ENCODE measurements at regions not wholly inside any gene's neighbourhood (a gene's known extent, or its start where the extent isn't known, plus 50 kb on each side); places are given as distances from the start of the nearest gene placed in this dataset.

DNA sequence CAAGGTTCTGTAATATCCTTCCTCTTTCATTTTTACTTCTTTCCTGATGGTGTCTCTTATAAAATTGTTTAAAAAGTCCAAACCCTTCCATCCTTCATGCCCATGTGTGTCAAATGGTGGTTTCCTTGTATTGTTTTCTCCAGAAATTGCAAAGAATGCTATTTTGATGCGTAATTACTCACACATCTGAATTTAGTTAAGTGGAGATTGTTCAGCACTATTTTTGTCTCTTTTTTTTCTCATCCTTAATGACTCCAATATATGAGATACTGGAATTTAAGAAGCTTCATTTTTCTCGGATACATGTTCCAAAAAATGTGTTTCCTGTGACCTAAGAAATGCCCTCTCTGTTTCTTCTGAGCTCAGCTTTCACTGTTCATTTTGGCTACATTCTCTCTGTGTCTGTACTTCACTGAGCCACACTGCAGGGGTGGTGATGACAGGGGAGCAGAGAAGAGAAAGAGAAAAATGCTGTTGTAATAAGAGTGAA is 799.8 kb downstream of the DIPK2A start:
- H3K9ac ChIP-seq (ENCODE audit: low read length), result no peak overlapping the region
- no peaks in the 10 kb centered on the region for H4K20me1 ChIP-seq (ENCODE audit: insufficient read depth)
- TF ChIP-seq, protein P1, sequence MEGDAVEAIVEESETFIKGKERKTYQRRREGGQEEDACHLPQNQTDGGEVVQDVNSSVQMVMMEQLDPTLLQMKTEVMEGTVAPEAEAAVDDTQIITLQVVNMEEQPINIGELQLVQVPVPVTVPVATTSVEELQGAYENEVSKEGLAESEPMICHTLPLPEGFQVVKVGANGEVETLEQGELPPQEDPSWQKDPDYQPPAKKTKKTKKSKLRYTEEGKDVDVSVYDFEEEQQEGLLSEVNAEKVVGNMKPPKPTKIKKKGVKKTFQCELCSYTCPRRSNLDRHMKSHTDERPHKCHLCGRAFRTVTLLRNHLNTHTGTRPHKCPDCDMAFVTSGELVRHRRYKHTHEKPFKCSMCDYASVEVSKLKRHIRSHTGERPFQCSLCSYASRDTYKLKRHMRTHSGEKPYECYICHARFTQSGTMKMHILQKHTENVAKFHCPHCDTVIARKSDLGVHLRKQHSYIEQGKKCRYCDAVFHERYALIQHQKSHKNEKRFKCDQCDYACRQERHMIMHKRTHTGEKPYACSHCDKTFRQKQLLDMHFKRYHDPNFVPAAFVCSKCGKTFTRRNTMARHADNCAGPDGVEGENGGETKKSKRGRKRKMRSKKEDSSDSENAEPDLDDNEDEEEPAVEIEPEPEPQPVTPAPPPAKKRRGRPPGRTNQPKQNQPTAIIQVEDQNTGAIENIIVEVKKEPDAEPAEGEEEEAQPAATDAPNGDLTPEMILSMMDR (IDR thresholded peaks at IDR 0.05; ENCODE audit: poor library complexity, severe bottlenecking), result no peak
- TF ChIP-seq RAD21 (conservative IDR thresholded peaks at IDR 0.05), result no peak
- H3K9me2 ChIP-seq (ENCODE audit: insufficient read depth, low read length), result no peaks in the 10 kb centered on the region
- no peaks in the 10 kb centered on the region for H3K36me3 ChIP-seq (ENCODE audit: insufficient read depth, low read length)
- H3K4me2 ChIP-seq (ENCODE audit: low read length), result no peak overlapping the region
- H3K9me3 ChIP-seq (ENCODE audit: low read length), result no peaks in the 10 kb centered on the region
- no peak overlapping the region for H3K27ac ChIP-seq (ENCODE audit: low read length)
- no peaks in the 10 kb centered on the region for H3F3A ChIP-seq (ENCODE audit: insufficient read depth, low read length, poor library complexity, severe bottlenecking)
- no peak overlapping the region for H3K4me3 ChIP-seq (ENCODE audit: low read length)
- no peaks in the 10 kb centered on the region for H3K27me3 ChIP-seq (ENCODE audit: insufficient read depth, low read depth, low read length)
- no peak overlapping the region for H2AFZ ChIP-seq (ENCODE audit: low read depth, low read length)
- H3K79me2 ChIP-seq (replicated peaks; ENCODE audit: insufficient read depth, low read length), result no peaks in the 10 kb centered on the region

DNA sequence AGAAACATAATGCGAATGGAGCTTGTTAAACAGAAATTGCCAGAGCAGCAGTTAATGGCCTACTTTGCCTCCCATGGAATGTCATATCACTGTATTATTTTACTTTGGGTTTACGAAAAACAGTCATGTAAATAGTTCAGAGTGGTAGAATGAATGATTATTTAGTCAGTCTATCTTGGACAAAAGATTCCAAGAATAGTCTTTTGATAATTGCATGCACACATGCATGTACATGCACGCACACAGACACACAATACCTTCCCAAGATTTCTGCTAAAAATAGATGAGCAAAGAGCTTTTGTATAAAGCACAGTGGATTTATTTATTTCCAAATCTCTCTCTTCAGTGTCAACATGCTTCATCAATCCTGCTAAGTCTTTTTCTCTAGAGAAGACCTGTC is 800.7 kb downstream of the DIPK2A start:
- H3K27ac ChIP-seq (ENCODE audit: low read length), result no peak overlapping the region
- no peak overlapping the region for H3K9ac ChIP-seq (ENCODE audit: low read length)
- no peak for TF ChIP-seq EP300 (conservative IDR thresholded peaks at IDR 0.05; ENCODE audit: poor library complexity, severe bottlenecking)
- no peak for TF ChIP-seq SMC3 (conservative IDR thresholded peaks at IDR 0.05; ENCODE audit: poor library complexity)
- no peak for TF ChIP-seq RAD21 (conservative IDR thresholded peaks at IDR 0.05)
- no peaks in the 10 kb centered on the region for H3K9me2 ChIP-seq (ENCODE audit: insufficient read depth, low read length)
- no peaks in the 10 kb centered on the region for H3K79me2 ChIP-seq (replicated peaks; ENCODE audit: insufficient read depth, low read length)
- no peaks in the 10 kb centered on the region for H3K27me3 ChIP-seq (ENCODE audit: insufficient read depth, low read depth, low read length)
- no peaks in the 10 kb centered on the region for H4K20me1 ChIP-seq (ENCODE audit: insufficient read depth)
- no peaks in the 10 kb centered on the region for H3F3A ChIP-seq (ENCODE audit: insufficient read depth, low read length, poor library complexity, severe bottlenecking)
- H3K36me3 ChIP-seq (ENCODE audit: insufficient read depth, low read length), result no peaks in the 10 kb centered on the region
- H3K4me3 ChIP-seq (ENCODE audit: low read length), result no peak overlapping the region
- H3K4me2 ChIP-seq (ENCODE audit: low read length), result no peak overlapping the region
- H3K9me3 ChIP-seq (ENCODE audit: low read length), result no peaks in the 10 kb centered on the region
- H2AFZ ChIP-seq (ENCODE audit: low read depth, low read length), result no peak overlapping the region

DNA sequence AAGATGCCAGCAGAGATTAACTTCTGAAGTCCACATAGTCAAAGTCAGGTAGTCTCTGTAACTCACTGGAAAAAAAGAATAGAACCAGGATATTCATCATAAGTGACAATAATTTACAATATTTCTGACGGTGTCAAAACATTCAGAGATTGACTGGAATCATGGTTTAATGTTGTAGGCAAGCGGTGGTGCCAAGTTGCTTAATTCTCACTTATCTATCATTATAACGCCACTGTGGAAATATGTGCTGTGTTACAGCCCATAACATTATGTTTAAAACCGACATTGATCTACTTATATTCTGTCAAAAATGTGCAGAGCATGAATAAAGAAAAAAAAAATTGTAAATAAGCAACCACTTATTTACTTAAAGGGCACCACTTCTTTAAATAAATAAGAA is 801.7 kb downstream of the DIPK2A start:
- Histone ChIP-seq H3K9me3 (ENCODE audit: low read length) (no peaks in the 10 kb centered on the region), H2AFZ (ENCODE audit: low read depth, low read length) (no peak overlapping the region), H3K9me2 (ENCODE audit: insufficient read depth, low read length) (no peaks in the 10 kb centered on the region), H3K79me2 (replicated peaks; ENCODE audit: insufficient read depth, low read length) (no peaks in the 10 kb centered on the region), H3K4me2 (ENCODE audit: low read length) (no peak overlapping the region), H3K27ac (ENCODE audit: low read length) (no peak overlapping the region), H3K27me3 (ENCODE audit: insufficient read depth, low read depth, low read length) (no peaks in the 10 kb centered on the region), H3K4me3 (ENCODE audit: low read length) (no peak overlapping the region), H3K36me3 (ENCODE audit: insufficient read depth, low read length) (no peaks in the 10 kb centered on the region), H4K20me1 (ENCODE audit: insufficient read depth) (no peaks in the 10 kb centered on the region), H3K9ac (ENCODE audit: low read length) (no peak overlapping the region), H3F3A (ENCODE audit: insufficient read depth, low read length, poor library complexity, severe bottlenecking) (no peaks in the 10 kb centered on the region)
- TF ChIP-seq, protein P1 (IDR thresholded peaks at IDR 0.05; ENCODE audit: poor library complexity, severe bottlenecking), result no peak
- peak; percentile 71 for TF ChIP-seq EP300 (conservative IDR thresholded peaks at IDR 0.05; ENCODE audit: poor library complexity, severe bottlenecking)
- no peak for TF ChIP-seq EZH2 (IDR thresholded peaks at IDR 0.05; ENCODE audit: borderline replicate concordance, insufficient read depth, low read length, poor library complexity, severe bottlenecking)
- TF ChIP-seq MXI1 (conservative IDR thresholded peaks at IDR 0.05; ENCODE audit: poor library complexity, severe bottlenecking), result no peak
- peak; percentile 71 for TF ChIP-seq POLR2AphosphoS5 (IDR thresholded peaks at IDR 0.05)
- TF ChIP-seq TAF1 (IDR thresholded peaks at IDR 0.05; ENCODE audit: low read depth), result no peak
